Mesodermal cell (in vitro differentiated cells): ENCODE measurements at regions not wholly inside any gene's neighbourhood (a gene's known extent, or its start where the extent isn't known, plus 50 kb on each side); places are given as distances from the start of the nearest gene placed in this dataset.

Experiments
- H3K27ac ChIP-seq: 2 replicates; pipeline ENCODE4 v1.7.0; 2013; ENCODE audit warnings: mild to moderate bottlenecking, low read depth, low read length, moderate library complexity; ENCODE audit not compliant: severe bottlenecking
- H3K36me3 ChIP-seq: 2 replicates; pipeline ENCODE4 v1.7.1; 2013; ENCODE audit warnings: mild to moderate bottlenecking, low read length, moderate library complexity; ENCODE audit not compliant: control insufficient read depth, insufficient read depth
- H3K4me1 ChIP-seq: one replicate; pipeline ENCODE4 v1.7.1; 2013; ENCODE audit warnings: mild to moderate bottlenecking, low read length; ENCODE audit not compliant: insufficient read depth, control insufficient read depth, poor library complexity, severe bottlenecking
- H3K4me3 ChIP-seq: 2 replicates; pipeline ENCODE4 v1.7.0; 2013; ENCODE audit warnings: low read length, control low read depth, mild to moderate bottlenecking; ENCODE audit not compliant: insufficient read depth, poor library complexity, severe bottlenecking; ENCODE audit errors: extremely low read depth
- H3K9me3 ChIP-seq: 2 replicates; pipeline ENCODE4 v1.7.1; 2013; ENCODE audit warnings: mild to moderate bottlenecking, low read length, moderate library complexity; ENCODE audit not compliant: control insufficient read depth
- WGBS, 2 experiments: methylation state at CpG; one replicate each; pipeline ENCODE4 v1.1.5; 2013; ENCODE audit warnings: missing lambda C conversion rate in 2 of 2; ENCODE audit not compliant: insufficient coverage in 2 of 2; 5-methylcytosine and 5-hydroxymethylcytosine counted together

- H3K36me3 ChIP-seq: no peaks in the 10 kb centered on the region
- no peaks in the 10 kb centered on the region for H3K9me3 ChIP-seq
- H3K4me3 ChIP-seq: no peak overlapping the region
- 58 to 85% methylated on average over 2 to 3 of the region's 5 CpGs for WGBS, 2 experiments
- H3K27ac ChIP-seq: no peak overlapping the region
- H3K4me1 ChIP-seq: no peaks in the 10 kb centered on the region
These were observed 76.8 kb upstream of the WSCD2 start for GRCh38 chr12:108052260-108052659.

- no peaks in the 10 kb centered on the region for H3K36me3 ChIP-seq
- H3K4me1 ChIP-seq: no peaks in the 10 kb centered on the region
- no peak overlapping the region for H3K4me3 ChIP-seq
- H3K9me3 ChIP-seq: no peaks in the 10 kb centered on the region
- WGBS, 2 experiments: no CpG with 5 or more reads among the region's 3 CpGs
- H3K27ac ChIP-seq: no peak overlapping the region
These were observed 75.6 kb upstream of the WSCD2 start for GRCh38 chr12:108053512-108053911.

- H3K36me3 ChIP-seq: no peaks in the 10 kb centered on the region
- H3K9me3 ChIP-seq: no peaks in the 10 kb centered on the region
- H3K4me3 ChIP-seq: no peak overlapping the region
- WGBS, 2 experiments: 95% methylated on average over 2 of the region's 2 CpGs; no CpG with 5 or more reads in 1 of the 2 experiments
- H3K4me1 ChIP-seq: no peaks in the 10 kb centered on the region
- no peak overlapping the region for H3K27ac ChIP-seq
These were observed 74.6 kb upstream of the WSCD2 start for GRCh38 chr12:108054496-108054895.

GRCh38 chr12:108055141-108055540 lies 73.9 kb upstream of the WSCD2 start:
- no peaks in the 10 kb centered on the region for H3K4me1 ChIP-seq
- H3K9me3 ChIP-seq: no peaks in the 10 kb centered on the region
- no peak overlapping the region for H3K27ac ChIP-seq
- H3K4me3 ChIP-seq: no peak overlapping the region
- H3K36me3 ChIP-seq: no peaks in the 10 kb centered on the region
- 50 to 57% methylated on average over 2 to 3 of the region's 3 CpGs for WGBS, 2 experiments

GRCh38 chr12:108060067-108060466 lies 69.0 kb upstream of the WSCD2 start:
- Histone ChIP-seq H3K27ac (no peak overlapping the region), H3K4me3 (no peak overlapping the region), H3K4me1 (no peaks in the 10 kb centered on the region), H3K36me3 (no peaks in the 10 kb centered on the region), H3K9me3 (no peaks in the 10 kb centered on the region)
- 75 to 86% methylated on average over 2 to 3 of the region's 3 CpGs for WGBS, 2 experiments

- Histone ChIP-seq H3K36me3 (no peaks in the 10 kb centered on the region), H3K4me1 (no peaks in the 10 kb centered on the region), H3K4me3 (no peak overlapping the region), H3K9me3 (no peaks in the 10 kb centered on the region), H3K27ac (no peak overlapping the region)
- 75 to 86% methylated on average over 1 of the region's 1 CpG for WGBS, 2 experiments
These were observed 68.2 kb upstream of the WSCD2 start for GRCh38 chr12:108060903-108061302.

GRCh38 chr12:108063192-108063591 lies 65.9 kb upstream of the WSCD2 start:
- H3K4me3 ChIP-seq: no peak overlapping the region
- H3K36me3 ChIP-seq: no peaks in the 10 kb centered on the region
- H3K27ac ChIP-seq: no peak overlapping the region
- H3K4me1 ChIP-seq: no peaks in the 10 kb centered on the region
- WGBS, 2 experiments: 0% methylated on average over 1 of the region's 3 CpGs; no CpG with 5 or more reads in 1 of the 2 experiments
- H3K9me3 ChIP-seq: no peaks in the 10 kb centered on the region

- no peak overlapping the region for H3K27ac ChIP-seq
- no peaks in the 10 kb centered on the region for H3K9me3 ChIP-seq
- no peaks in the 10 kb centered on the region for H3K36me3 ChIP-seq
- no peak overlapping the region for H3K4me3 ChIP-seq
- 87 to 90% methylated on average over 4 to 5 of the region's 7 CpGs for WGBS, 2 experiments
- H3K4me1 ChIP-seq: no peaks in the 10 kb centered on the region
These were observed 64.0 kb upstream of the WSCD2 start for GRCh38 chr12:108065069-108065468.

GRCh38 chr12:108066583-108067577 lies 62.2 kb upstream of the WSCD2 start:
- H3K36me3 ChIP-seq: no peaks in the 10 kb centered on the region
- no peak overlapping the region for H3K4me3 ChIP-seq
- WGBS, 2 experiments: 73 to 74% methylated on average over 6 to 7 of the region's 9 CpGs
- no peaks in the 10 kb centered on the region for H3K4me1 ChIP-seq
- no peaks in the 10 kb centered on the region for H3K9me3 ChIP-seq
- no peak overlapping the region for H3K27ac ChIP-seq

GRCh38 chr12:108069651-108070165 lies 59.4 kb upstream of the WSCD2 start:
- 88 to 93% methylated on average over 2 to 3 of the region's 5 CpGs for WGBS, 2 experiments
- Histone ChIP-seq H3K27ac (no peak overlapping the region), H3K4me3 (no peak overlapping the region), H3K4me1 (no peaks in the 10 kb centered on the region), H3K9me3 (no peaks in the 10 kb centered on the region), H3K36me3 (no peaks in the 10 kb centered on the region)

- no peaks in the 10 kb centered on the region for H3K9me3 ChIP-seq
- no peak overlapping the region for H3K4me3 ChIP-seq
- WGBS, 2 experiments: 70% methylated on average over 2 of the region's 3 CpGs; no CpG with 5 or more reads in 1 of the 2 experiments
- H3K4me1 ChIP-seq: no peaks in the 10 kb centered on the region
- no peak overlapping the region for H3K27ac ChIP-seq
- H3K36me3 ChIP-seq: no peaks in the 10 kb centered on the region
These were observed 53.5 kb upstream of the WSCD2 start for GRCh38 chr12:108075561-108075960.
